NCI-H1105 treated with DMSO at 0.1 percent for 48 hours (cell line): ENCODE measurements at regions not wholly inside any gene's neighbourhood (a gene's known extent, or its start where the extent isn't known, plus 50 kb on each side); places are given as distances from the start of the nearest gene placed in this dataset.

Experiments
- DNase-seq: peaks from one replicate; lab custom pipeline; 2025; lab: John Stamatoyannopoulos, UW

GRCh38 chr7:156480671-156481070, 159.9 kb upstream of the RNF32 start:
- no peak for DNase-seq

GRCh38 chr7:156479596-156479995, 161.0 kb upstream of the RNF32 start:
- no peak for DNase-seq

- DNase-seq: no peak
Observed at GRCh38 chr7:156478486-156478885, 162.1 kb upstream of the RNF32 start.

- no peak for DNase-seq
Observed at GRCh38 chr7:156475666-156476065, 164.9 kb upstream of the RNF32 start.

- no peak for DNase-seq
Observed at GRCh38 chr7:156475179-156475578, 165.4 kb upstream of the RNF32 start.

GRCh38 chr7:156474241-156474743, 166.3 kb upstream of the RNF32 start:
- no peak for DNase-seq

GRCh38 chr7:156473476-156474240, 166.9 kb upstream of the RNF32 start:
- peak; percentile 38 for DNase-seq

GRCh38 chr7:156472267-156472666, 168.3 kb upstream of the RNF32 start:
- DNase-seq: no peak

GRCh38 chr7:156470399-156471320, 169.9 kb upstream of the RNF32 start:
- no peak for DNase-seq

GRCh38 chr7:156466955-156467625, 173.5 kb upstream of the RNF32 start:
- no peak for DNase-seq

GRCh38 chr7:156466272-156466671, 174.3 kb upstream of the RNF32 start:
- no peak for DNase-seq

- no peak for DNase-seq
Observed at GRCh38 chr7:156465186-156465585, 175.4 kb upstream of the RNF32 start.

GRCh38 chr7:156464339-156464738, 176.2 kb upstream of the RNF32 start:
- DNase-seq: no peak

GRCh38 chr7:156463280-156463679, 177.3 kb upstream of the RNF32 start:
- no peak for DNase-seq

- DNase-seq: no peak
Observed at GRCh38 chr7:156461881-156462665, 178.5 kb upstream of the RNF32 start.

GRCh38 chr7:156460858-156461627, 179.5 kb upstream of the RNF32 start:
- no peak for DNase-seq

GRCh38 chr7:156459582-156459981, 181.0 kb upstream of the RNF32 start:
- DNase-seq: no peak

GRCh38 chr7:156459067-156459466, 181.5 kb upstream of the RNF32 start:
- no peak for DNase-seq

- no peak for DNase-seq
Observed at GRCh38 chr7:156458011-156458410, 182.6 kb upstream of the RNF32 start.

- no peak for DNase-seq
Observed at GRCh38 chr7:156456503-156457115, 184.0 kb upstream of the RNF32 start.
